ENCODE measurements at regions not wholly inside any gene's neighbourhood (a gene's known extent, or its start where the extent isn't known, plus 50 kb on each side); places are given as distances from the start of the nearest gene placed in this dataset.

DNA sequence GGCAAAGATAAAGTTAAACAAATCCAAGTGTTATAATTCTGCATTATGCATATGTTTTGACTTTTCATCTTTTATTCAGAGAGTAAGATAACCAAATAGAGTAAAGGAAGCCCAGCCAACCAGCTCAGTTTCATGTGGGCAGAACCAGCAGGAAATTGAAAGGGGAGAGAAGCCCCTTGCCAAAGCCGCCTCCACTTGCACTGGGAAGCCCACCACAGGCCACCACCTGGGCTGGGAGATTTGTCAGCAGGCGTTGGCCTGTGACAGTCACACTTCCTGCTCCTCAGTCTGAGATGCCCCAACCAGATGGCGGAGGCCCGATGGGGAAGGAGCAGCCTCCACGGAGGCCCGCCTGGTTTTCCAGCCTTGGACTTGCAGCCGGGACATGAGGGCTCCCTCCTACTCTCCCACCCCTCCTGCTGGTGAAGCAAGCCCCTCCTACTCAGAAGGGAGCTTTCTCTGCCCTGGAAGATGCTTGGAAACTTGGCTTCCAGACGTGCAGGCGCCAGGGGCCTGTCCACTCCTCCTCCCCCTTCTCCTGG is 166.8 kb upstream of the SULF2 start:
- H3K27ac Mint-ChIP-seq = no peak overlapping the region
- ATAC-seq (no peak), DNase-seq (ENCODE audit: low spot score) (no peak)
- no peaks in the 10 kb centered on the region for H3K27me3 Mint-ChIP-seq (ENCODE audit: low read depth)
- TF ChIP-seq NFYB (CRISPR knock-in tag; conservative IDR thresholded peaks at IDR 0.05; ENCODE audit: low read depth) = no peak
- TF ChIP-seq ETV6 (CRISPR knock-in tag; IDR thresholded peaks at IDR 0.05) = no peak
- TF ChIP-seq SP1 (CRISPR knock-in tag; conservative IDR thresholded peaks at IDR 0.05) = no peak
- TF ChIP-seq TEAD1 (CRISPR knock-in tag; IDR thresholded peaks at IDR 0.05) = no peak
- POLR2A ChIA-PET = no interaction called here
- no peaks in the 10 kb centered on the region for H3K36me3 Mint-ChIP-seq
- no peak overlapping the region for H3K4me3 Mint-ChIP-seq
- CTCF ChIA-PET = no interaction called here
- H3K4me1 Mint-ChIP-seq = peaks cover 16% of the 10 kb centered on the region
- peaks cover 3% of the 10 kb centered on the region; the same call in 1 of the 2 replicates for H3K9me3 Mint-ChIP-seq

GRCh38 chr20:47951521-47951971 is 166.3 kb upstream of the SULF2 start:
- ATAC-seq = no peak
- POLR2A ChIA-PET = no interaction called here

More at GRCh38 chr20:47951521-47951971, 166.3 kb upstream of the SULF2 start:
- CTCF ChIA-PET = no interaction called here
- TF ChIP-seq SMAD3 (CRISPR knock-in tag; IDR thresholded peaks at IDR 0.05; ENCODE audit: borderline replicate concordance) (no peak), ZNF671 (CRISPR knock-in tag; IDR thresholded peaks at IDR 0.05) (no peak), JAZF1 (CRISPR knock-in tag; IDR thresholded peaks at IDR 0.05) (no peak), ZSCAN18 (CRISPR knock-in tag; IDR thresholded peaks at IDR 0.05) (no peak), ELF4 (CRISPR knock-in tag; IDR thresholded peaks at IDR 0.05; ENCODE audit: low read depth) (no peak), TEAD4 (CRISPR knock-in tag; IDR thresholded peaks at IDR 0.05) (no peak), ZNF416 (CRISPR knock-in tag; IDR thresholded peaks at IDR 0.05) (no peak), NR2C2 (CRISPR knock-in tag; IDR thresholded peaks at IDR 0.05) (no peak), ZNF138 (CRISPR knock-in tag; conservative IDR thresholded peaks at IDR 0.05) (no peak), ZNF317 (CRISPR knock-in tag; IDR thresholded peaks at IDR 0.05; ENCODE audit: borderline replicate concordance, low read depth) (no peak), NFE2L1 (CRISPR knock-in tag; IDR thresholded peaks at IDR 0.05) (no peak), FOXP4 (CRISPR knock-in tag; IDR thresholded peaks at IDR 0.05) (no peak), FOXP1 (CRISPR knock-in tag; IDR thresholded peaks at IDR 0.05; ENCODE audit: borderline replicate concordance) (no peak), MLX (CRISPR knock-in tag; IDR thresholded peaks at IDR 0.05) (no peak), GABPB1 (CRISPR knock-in tag; IDR thresholded peaks at IDR 0.05) (no peak), GRHL2 (CRISPR knock-in tag; IDR thresholded peaks at IDR 0.05; ENCODE audit: insufficient replicate concordance, severe bottlenecking) (no peak)
- TF ChIP-seq, protein P1, sequence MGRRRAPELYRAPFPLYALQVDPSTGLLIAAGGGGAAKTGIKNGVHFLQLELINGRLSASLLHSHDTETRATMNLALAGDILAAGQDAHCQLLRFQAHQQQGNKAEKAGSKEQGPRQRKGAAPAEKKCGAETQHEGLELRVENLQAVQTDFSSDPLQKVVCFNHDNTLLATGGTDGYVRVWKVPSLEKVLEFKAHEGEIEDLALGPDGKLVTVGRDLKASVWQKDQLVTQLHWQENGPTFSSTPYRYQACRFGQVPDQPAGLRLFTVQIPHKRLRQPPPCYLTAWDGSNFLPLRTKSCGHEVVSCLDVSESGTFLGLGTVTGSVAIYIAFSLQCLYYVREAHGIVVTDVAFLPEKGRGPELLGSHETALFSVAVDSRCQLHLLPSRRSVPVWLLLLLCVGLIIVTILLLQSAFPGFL (CRISPR knock-in tag; IDR thresholded peaks at IDR 0.05; ENCODE audit: borderline replicate concordance) = no peak
- TF ChIP-seq, protein P2, sequence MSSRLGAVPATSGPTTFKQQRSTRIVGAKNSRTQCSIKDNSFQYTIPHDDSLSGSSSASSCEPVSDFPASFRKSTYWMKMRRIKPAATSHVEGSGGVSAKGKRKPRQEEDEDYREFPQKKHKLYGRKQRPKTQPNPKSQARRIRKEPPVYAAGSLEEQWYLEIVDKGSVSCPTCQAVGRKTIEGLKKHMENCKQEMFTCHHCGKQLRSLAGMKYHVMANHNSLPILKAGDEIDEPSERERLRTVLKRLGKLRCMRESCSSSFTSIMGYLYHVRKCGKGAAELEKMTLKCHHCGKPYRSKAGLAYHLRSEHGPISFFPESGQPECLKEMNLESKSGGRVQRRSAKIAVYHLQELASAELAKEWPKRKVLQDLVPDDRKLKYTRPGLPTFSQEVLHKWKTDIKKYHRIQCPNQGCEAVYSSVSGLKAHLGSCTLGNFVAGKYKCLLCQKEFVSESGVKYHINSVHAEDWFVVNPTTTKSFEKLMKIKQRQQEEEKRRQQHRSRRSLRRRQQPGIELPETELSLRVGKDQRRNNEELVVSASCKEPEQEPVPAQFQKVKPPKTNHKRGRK (CRISPR knock-in tag; IDR thresholded peaks at IDR 0.05; ENCODE audit: borderline replicate concordance) = no peak
- TF ChIP-seq, protein P3, sequence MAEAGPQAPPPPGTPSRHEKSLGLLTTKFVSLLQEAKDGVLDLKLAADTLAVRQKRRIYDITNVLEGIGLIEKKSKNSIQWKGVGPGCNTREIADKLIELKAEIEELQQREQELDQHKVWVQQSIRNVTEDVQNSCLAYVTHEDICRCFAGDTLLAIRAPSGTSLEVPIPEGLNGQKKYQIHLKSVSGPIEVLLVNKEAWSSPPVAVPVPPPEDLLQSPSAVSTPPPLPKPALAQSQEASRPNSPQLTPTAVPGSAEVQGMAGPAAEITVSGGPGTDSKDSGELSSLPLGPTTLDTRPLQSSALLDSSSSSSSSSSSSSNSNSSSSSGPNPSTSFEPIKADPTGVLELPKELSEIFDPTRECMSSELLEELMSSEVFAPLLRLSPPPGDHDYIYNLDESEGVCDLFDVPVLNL (CRISPR knock-in tag; IDR thresholded peaks at IDR 0.05; ENCODE audit: borderline replicate concordance, low read depth) = no peak
- no peak overlapping the region for H3K4me3 Mint-ChIP-seq
- no peak overlapping the region for H3K27ac Mint-ChIP-seq
- H3K9me3 Mint-ChIP-seq = peaks cover 3% of the 10 kb centered on the region; the same call in 1 of the 2 replicates
- peaks cover 15% of the 10 kb centered on the region for H3K4me1 Mint-ChIP-seq
- H3K27me3 Mint-ChIP-seq (ENCODE audit: low read depth) = no peaks in the 10 kb centered on the region
- no peaks in the 10 kb centered on the region for H3K36me3 Mint-ChIP-seq
- no peak for DNase-seq (ENCODE audit: low spot score)
